Vagina (tissue), 2 donors: ENCODE measurements at regions not wholly inside any gene's neighbourhood (a gene's known extent, or its start where the extent isn't known, plus 50 kb on each side); places are given as distances from the start of the nearest gene placed in this dataset.

ENCODE experiments used
- POLR2A ChIP-seq, 2 donors: fragments of 450-650 bp; IDR thresholded peaks; one replicate each; pipeline ENCODE4 v1.6.1; 2017; ENCODE audit warnings: antibody characterized with exemption in 2 of 2, mild to moderate bottlenecking in 2 of 2, moderate library complexity in 2 of 2
- POLR2AphosphoS5 ChIP-seq, 2 donors: sonication (generic); formaldehyde crosslinking; IDR thresholded peaks; one replicate each; pipeline ENCODE4 v1.9.0; 2017; ENCODE audit warnings: antibody characterized with exemption in 2 of 2, mild to moderate bottlenecking in 2 of 2, low read depth in 1 of 2; ENCODE audit not compliant: insufficient read depth in 1 of 2
- TF ChIP-seq, protein P1 (sequence below), 3 experiments: fragments of 450-650 bp in 2 of 3; fragments of 200-600 bp in 1 of 3; sonication (generic) in 1 of 3; IDR thresholded peaks; one replicate each; pipeline ENCODE4 v1.5.1; 2017 to 2019; ENCODE audit warnings: antibody characterized with exemption in 3 of 3, mild to moderate bottlenecking in 2 of 3, moderate library complexity in 2 of 3

DNA sequence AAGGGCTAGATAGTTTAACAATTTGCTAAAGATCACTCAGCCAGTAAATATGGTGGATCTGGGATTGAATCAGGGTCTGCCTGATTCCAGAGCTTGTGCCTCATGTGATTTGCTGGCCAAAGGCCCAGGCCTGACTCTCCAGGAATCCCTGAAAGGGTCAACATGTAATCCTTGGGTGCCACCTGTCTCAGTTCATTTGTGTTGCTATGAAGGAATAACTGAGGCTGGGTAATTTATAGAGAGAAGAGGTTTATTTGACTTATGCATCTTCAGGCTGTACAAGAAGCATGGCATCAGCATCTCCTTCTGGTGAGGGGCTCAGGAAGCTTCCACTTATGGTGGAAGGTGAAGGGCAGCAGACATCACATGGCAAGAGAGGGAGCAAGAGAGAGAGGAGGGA lies 144.9 kb downstream of the FCRL5 start:
- TF ChIP-seq, protein P1, sequence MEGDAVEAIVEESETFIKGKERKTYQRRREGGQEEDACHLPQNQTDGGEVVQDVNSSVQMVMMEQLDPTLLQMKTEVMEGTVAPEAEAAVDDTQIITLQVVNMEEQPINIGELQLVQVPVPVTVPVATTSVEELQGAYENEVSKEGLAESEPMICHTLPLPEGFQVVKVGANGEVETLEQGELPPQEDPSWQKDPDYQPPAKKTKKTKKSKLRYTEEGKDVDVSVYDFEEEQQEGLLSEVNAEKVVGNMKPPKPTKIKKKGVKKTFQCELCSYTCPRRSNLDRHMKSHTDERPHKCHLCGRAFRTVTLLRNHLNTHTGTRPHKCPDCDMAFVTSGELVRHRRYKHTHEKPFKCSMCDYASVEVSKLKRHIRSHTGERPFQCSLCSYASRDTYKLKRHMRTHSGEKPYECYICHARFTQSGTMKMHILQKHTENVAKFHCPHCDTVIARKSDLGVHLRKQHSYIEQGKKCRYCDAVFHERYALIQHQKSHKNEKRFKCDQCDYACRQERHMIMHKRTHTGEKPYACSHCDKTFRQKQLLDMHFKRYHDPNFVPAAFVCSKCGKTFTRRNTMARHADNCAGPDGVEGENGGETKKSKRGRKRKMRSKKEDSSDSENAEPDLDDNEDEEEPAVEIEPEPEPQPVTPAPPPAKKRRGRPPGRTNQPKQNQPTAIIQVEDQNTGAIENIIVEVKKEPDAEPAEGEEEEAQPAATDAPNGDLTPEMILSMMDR (IDR thresholded peaks at IDR 0.05) = no peak
- TF ChIP-seq POLR2A (IDR thresholded peaks at IDR 0.05) (no peak), POLR2AphosphoS5 (IDR thresholded peaks at IDR 0.05; ENCODE audit: insufficient read depth in 1 of 2, low read depth in 1 of 2) (no peak)
